Adrenal gland (tissue), 9 donors: ENCODE measurements at regions not wholly inside any gene's neighbourhood (a gene's known extent, or its start where the extent isn't known, plus 50 kb on each side); places are given as distances from the start of the nearest gene placed in this dataset.

ENCODE experiments used
- DNase-seq, 7 donors: peaks; one replicate each; pipeline ENCODE4 v3.0.0-alpha.2; 2019 to 2020
- H3K27ac ChIP-seq, 5 donors: fragments of 200-600 bp; sonication (generic) in 4 of 5; 1 replicate in 3 of 5; 2 replicates in 2 of 5; pipeline versions ENCODE4 v1.5.1 to v1.8.0; 2016 to 2020; ENCODE audit warnings: mild to moderate bottlenecking in 1 of 5
- H3K27me3 ChIP-seq: fragments of 200-600 bp; 2 replicates; pipeline ENCODE4 v1.8.0; 2021
- H3K36me3 ChIP-seq, 2 donors: fragments of 200-600 bp; replicated peaks in 1 of 2; 1 replicate in 1 of 2; 2 replicates in 1 of 2; pipeline versions ENCODE4 v1.5.1 to v1.8.0; 2018 to 2022
- H3K4me1 ChIP-seq, 2 donors: fragments of 200-600 bp; replicated peaks in 1 of 2; 1 replicate in 1 of 2; 2 replicates in 1 of 2; pipeline versions ENCODE4 v1.5.1 to v1.8.0; 2018 to 2021
- H3K4me3 ChIP-seq, 4 donors: fragments of 200-600 bp; sonication (generic) in 3 of 4; one replicate each; pipeline ENCODE4 v1.5.1; 2016 to 2018
- H3K9me3 ChIP-seq, 3 donors: fragments of 200-600 bp; sonication (generic) in 1 of 3; replicated peaks in 1 of 3; 1 replicate in 2 of 3; 2 replicates in 1 of 3; pipeline versions ENCODE4 v1.5.1 to v1.8.0; 2016 to 2021
- CTCF ChIP-seq, 6 experiments: fragments of 450-650 bp in 4 of 6; fragments of 200-600 bp in 2 of 6; sonication (generic) in 1 of 6; IDR thresholded peaks; 1 replicate in 5 of 6; 2 replicates in 1 of 6; pipeline versions ENCODE4 v1.5.1 to v1.8.0; 2016 to 2021; ENCODE audit warnings: antibody characterized with exemption in 6 of 6, mild to moderate bottlenecking in 2 of 6, moderate library complexity in 1 of 6
- POLR2A ChIP-seq, 2 donors: fragments of 450-650 bp; IDR thresholded peaks; one replicate each; pipeline ENCODE4 v1.6.1; 2017; ENCODE audit warnings: antibody characterized with exemption in 2 of 2, mild to moderate bottlenecking in 2 of 2, moderate library complexity in 1 of 2
- WGBS, 4 donors: extraction: QIAGEN DNeasy Blood & Tissue Kit in 2 of 4; methylation state at CpG; one replicate each; pipeline versions ENCODE4 v1.1.5 to v1.1.7; 2013 to 2017; 5-methylcytosine and 5-hydroxymethylcytosine counted together
- intact Hi-C, 2 donors: fragments of 100-400 bp; cut with DNase I; formaldehyde crosslinking; loops; one replicate each; pipeline versions ENCODE4 v1.14.1 to v1.15.0; 2022 to 2023
- donor health status: healthy with polysubstance abuse.
- donor health status: Bipolar disorder and iron deficiency.
- donor health status: DM: yes; HTN: yes; CAD: no.
- donor health status: DM: no; HTN: no; CAD: no.
- donor health status: DM: no; HTN: no; CAD: no.

GRCh38 chr9:708551-709432 lies 132.7 kb upstream of the DMRT1 start:
- peak overlapping the region in 3 of 5 donors; percentile 31 to 79 (median 43) for H3K27ac ChIP-seq
- TF ChIP-seq CTCF (IDR thresholded peaks at IDR 0.05) (no peak), POLR2A (IDR thresholded peaks at IDR 0.05) (no peak)
- intact Hi-C loops = no loop called here
- peak in 6 of 7 donors; percentile 38 to 72 (median 60) for DNase-seq
- H3K27me3 ChIP-seq = no peaks in the 10 kb centered on the region
- peaks cover 0 to 20% of the 10 kb centered on the region in 2 donors for H3K36me3 ChIP-seq
- peak overlapping the region in 1 of 4 donors; percentile 48 for H3K4me3 ChIP-seq
- H3K4me1 ChIP-seq = peaks cover 12 to 21% of the 10 kb centered on the region in 2 donors
- WGBS, 4 donors = 43 to 64% (median 52%) methylated on average over 9 of the region's 9 CpGs
- no peaks in the 10 kb centered on the region for H3K9me3 ChIP-seq

- 89 to 97% (median 94%) methylated on average over 8 to 14 of the region's 14 CpGs for WGBS, 4 donors
- Histone ChIP-seq H3K27ac (no peak overlapping the region), H3K4me3 (no peak overlapping the region), H3K36me3 (peaks cover 0 to 20% of the 10 kb centered on the region in 2 donors), H3K9me3 (no peaks in the 10 kb centered on the region), H3K4me1 (peaks cover 12 to 19% of the 10 kb centered on the region in 2 donors), H3K27me3 (no peaks in the 10 kb centered on the region)
- no peak for TF ChIP-seq POLR2A (IDR thresholded peaks at IDR 0.05)
- intact Hi-C loops = no loop called here
- no peak for DNase-seq
Observed at GRCh38 chr9:710951-711745, 130.3 kb upstream of the DMRT1 start.

GRCh38 chr9:711761-712553 lies 129.5 kb upstream of the DMRT1 start:
- 94 to 97% (median 95%) methylated on average over 22 of the region's 22 CpGs for WGBS, 4 donors
- no peak overlapping the region for H3K4me3 ChIP-seq
- H3K4me1 ChIP-seq = peaks cover 12% of the 10 kb centered on the region in 2 donors
- H3K27me3 ChIP-seq = no peaks in the 10 kb centered on the region
- TF ChIP-seq CTCF (IDR thresholded peaks at IDR 0.05) (no peak), POLR2A (IDR thresholded peaks at IDR 0.05) (no peak)
- H3K36me3 ChIP-seq = peaks cover 0 to 20% of the 10 kb centered on the region in 2 donors
- H3K9me3 ChIP-seq = no peaks in the 10 kb centered on the region
- intact Hi-C loops = no loop called here
- no peak for DNase-seq
- H3K27ac ChIP-seq = no peak overlapping the region

- intact Hi-C loops = no loop called here
- no peak for DNase-seq
- no peak for TF ChIP-seq CTCF (IDR thresholded peaks at IDR 0.05)
- TF ChIP-seq POLR2A (IDR thresholded peaks at IDR 0.05) = no peak
- no peaks in the 10 kb centered on the region for H3K9me3 ChIP-seq
- peaks cover 12% of the 10 kb centered on the region in 2 donors for H3K4me1 ChIP-seq
- H3K27me3 ChIP-seq = no peaks in the 10 kb centered on the region
- no peak overlapping the region for H3K4me3 ChIP-seq
- H3K36me3 ChIP-seq = peaks cover 0 to 20% of the 10 kb centered on the region in 2 donors
- no peak overlapping the region for H3K27ac ChIP-seq
- 95 to 97% (median 96%) methylated on average over 16 of the region's 16 CpGs for WGBS, 4 donors
Observed at GRCh38 chr9:712643-713042, 128.9 kb upstream of the DMRT1 start.
